ENCODE measurements at regions not wholly inside any gene's neighbourhood (a gene's known extent, or its start where the extent isn't known, plus 50 kb on each side); places are given as distances from the start of the nearest gene placed in this dataset.

- H2AFZ ChIP-seq (ENCODE audit: low read length), result no peak overlapping the region
- ATAC-seq, result no peak
- intact Hi-C loops (cut with micrococcal nuclease; ENCODE audit: unreplicated experiment), result no loop called here
Measured at GRCh38 chr10:117461766-117462423, 80.7 kb upstream of the EMX2 start.

DNA sequence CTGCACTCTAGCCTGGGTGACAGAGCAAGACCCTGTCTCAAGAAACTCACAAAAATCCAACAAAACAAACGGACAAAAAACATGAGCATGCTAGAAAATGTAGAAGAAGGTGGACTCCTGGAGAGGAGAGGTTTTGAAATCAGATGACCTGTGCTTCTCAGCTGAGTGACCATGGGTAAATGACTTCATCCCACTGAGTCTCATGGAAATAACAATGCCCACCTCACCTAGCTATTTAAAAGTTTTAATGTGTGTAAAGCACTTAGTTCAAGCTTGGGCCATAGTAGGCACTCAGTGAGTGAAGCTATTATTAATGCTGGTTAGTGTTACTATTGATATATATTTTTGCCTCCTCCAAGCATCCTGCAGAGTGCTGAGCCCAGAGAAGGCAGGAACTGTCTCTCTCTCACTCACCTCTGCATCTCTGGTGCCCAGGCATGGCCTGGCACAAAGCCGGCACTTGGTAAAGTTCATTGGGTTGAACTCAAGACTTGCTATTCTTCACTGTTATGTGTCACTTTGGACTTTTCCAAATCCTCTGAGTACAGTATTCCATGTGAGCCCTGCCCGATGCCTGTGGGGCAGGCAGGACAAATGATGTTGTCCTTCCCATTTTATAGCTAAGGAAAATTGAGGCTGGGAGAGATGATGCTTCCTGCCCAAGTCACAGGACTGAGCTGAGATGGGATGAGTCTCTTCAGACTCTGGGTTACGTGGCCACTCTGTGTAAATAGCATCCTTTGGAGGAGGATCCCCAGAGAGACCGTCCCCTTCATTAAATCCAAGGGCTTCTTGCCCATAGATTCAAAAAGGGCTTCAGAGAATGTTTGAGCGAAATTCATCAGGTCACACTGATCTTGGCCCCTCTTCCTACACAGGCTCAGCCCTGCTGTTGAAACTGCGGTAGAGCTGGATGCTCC is 81.4 kb upstream of the EMX2 start:
- H3K27ac ChIP-seq (ENCODE audit: extremely low read length, insufficient read depth, low read length), result no peak overlapping the region
- TF ChIP-seq TBX3 (IDR thresholded peaks at IDR 0.05; ENCODE audit: borderline replicate concordance), result no peak
- ATAC-seq (no peak), FAIRE-seq (no peak), DNase-seq (ENCODE audit: low spot score) (no peak)
- no peak overlapping the region for H3K4me2 ChIP-seq (ENCODE audit: low read depth, low read length)
- no TSS peak for BruUV-seq (replicated peaks)
- no peaks in the 10 kb centered on the region; a peak in 1 of 5 replicates for H3K27me3 ChIP-seq (ENCODE audit: control insufficient read depth in 1 of 2, insufficient read depth in 2 of 2, low read length in 2 of 2)
- ChIA-PET CTCF (ENCODE audit: low intra/inter-chr PET ratio, low total read pairs) (no interaction called here), POLR2A (no interaction called here)
- WGBS (ENCODE audit: low lambda C conversion rate), result 44% methylated on average over 7 of the region's 7 CpGs
- intact Hi-C loops (cut with micrococcal nuclease; ENCODE audit: unreplicated experiment), result no loop called here
- H3K9me3 ChIP-seq (ENCODE audit: low read length), result no peaks in the 10 kb centered on the region
- no peak overlapping the region for H3K4me3 ChIP-seq (replicated peaks in 1 of 3; ENCODE audit: insufficient read depth in 1 of 3, low read depth in 2 of 3, low read length in 3 of 3)
- in situ Hi-C loops (cut with HindIII; ENCODE audit: extremely low pct_ligation_motif_present, low pct_unique_long_range_greater_than_20kb), result no loop called here
- no peaks in the 10 kb centered on the region for H4K20me1 ChIP-seq (ENCODE audit: insufficient read depth, low read length)
- no peak overlapping the region for H2AFZ ChIP-seq (ENCODE audit: low read length)
- H3K79me2 ChIP-seq (ENCODE audit: insufficient read depth, low read length), result no peaks in the 10 kb centered on the region
- H3K36me3 ChIP-seq (replicated peaks in 1 of 2; ENCODE audit: control insufficient read depth in 1 of 2, insufficient read depth in 2 of 2, low read length in 2 of 2), result no peaks in the 10 kb centered on the region
- H3K9ac ChIP-seq (ENCODE audit: insufficient read depth, low read depth, low read length), result no peak overlapping the region
- no peaks in the 10 kb centered on the region for H3K4me1 ChIP-seq (ENCODE audit: insufficient read depth, low read length)

More at GRCh38 chr10:117461766-117462423, 80.7 kb upstream of the EMX2 start:
- H3K27me3 ChIP-seq (ENCODE audit: control insufficient read depth in 1 of 2, insufficient read depth in 2 of 2, low read length in 2 of 2), result no peaks in the 10 kb centered on the region; a peak in 1 of 5 replicates
- TF ChIP-seq, protein P1, sequence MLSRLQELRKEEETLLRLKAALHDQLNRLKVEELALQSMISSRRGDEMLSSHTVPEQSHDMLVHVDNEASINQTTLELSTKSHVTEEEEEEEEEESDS (CRISPR knock-in tag; IDR thresholded peaks at IDR 0.05; ENCODE audit: borderline replicate concordance), result no peak
- no peak for TF ChIP-seq ZNF773 (CRISPR knock-in tag; IDR thresholded peaks at IDR 0.05; ENCODE audit: borderline replicate concordance)
- TF ChIP-seq U2AF2 (IDR thresholded peaks at IDR 0.05; ENCODE audit: low read depth, low read length), result no peak
- no peak for TF ChIP-seq IRF1 (CRISPR knock-in tag; IDR thresholded peaks at IDR 0.05; ENCODE audit: low read depth)
- H3K27ac ChIP-seq (ENCODE audit: extremely low read length, insufficient read depth, low read length), result no peak overlapping the region
- H3K79me2 ChIP-seq (ENCODE audit: insufficient read depth, low read length), result no peaks in the 10 kb centered on the region
- H3K36me3 ChIP-seq (replicated peaks in 1 of 2; ENCODE audit: control insufficient read depth in 1 of 2, insufficient read depth in 2 of 2, low read length in 2 of 2), result no peaks in the 10 kb centered on the region
- DNase-seq (ENCODE audit: low spot score) (no peak), FAIRE-seq (no peak)
- in situ Hi-C loops (cut with HindIII; ENCODE audit: extremely low pct_ligation_motif_present, low pct_unique_long_range_greater_than_20kb), result no loop called here
- no peak overlapping the region for H3K4me2 ChIP-seq (ENCODE audit: low read depth, low read length)
- H3K4me3 ChIP-seq (replicated peaks in 1 of 3; ENCODE audit: insufficient read depth in 1 of 3, low read depth in 2 of 3, low read length in 3 of 3), result no peak overlapping the region
- 12% methylated on average over 2 of the region's 7 CpGs for WGBS (ENCODE audit: low lambda C conversion rate)
- no peaks in the 10 kb centered on the region for H4K20me1 ChIP-seq (ENCODE audit: insufficient read depth, low read length)
- ChIA-PET CTCF (ENCODE audit: low intra/inter-chr PET ratio, low total read pairs) (interaction anchor here (0.9 to 1.3 kb wide), 2 partner anchors 245 to 246 kb away, joined by 3 to 4 read pairs; no protein-coding TSS in a partner anchor), POLR2A (no interaction called here)
- no peak overlapping the region for H3K9ac ChIP-seq (ENCODE audit: insufficient read depth, low read depth, low read length)
- no peaks in the 10 kb centered on the region for H3K9me3 ChIP-seq (ENCODE audit: low read length)
- H3K4me1 ChIP-seq (ENCODE audit: insufficient read depth, low read length), result no peaks in the 10 kb centered on the region
- no TSS peak for BruUV-seq (replicated peaks)

Measured in HepG2 (cell line).